CD14-positive monocyte (primary cell): ENCODE measurements at regions not wholly inside any gene's neighbourhood (a gene's known extent, or its start where the extent isn't known, plus 50 kb on each side); places are given as distances from the start of the nearest gene placed in this dataset.

Source experiments
- DNase-seq, 3 donors: peaks; one replicate each; pipeline ENCODE4 v3.0.0-alpha.2; 2011 to 2022
- H2AFZ ChIP-seq: 2 replicates; pipeline ENCODE4 v1.6.0; 2012; ENCODE audit warnings: mild to moderate bottlenecking, low read depth, low read length, inconsistent platforms; ENCODE audit not compliant: insufficient read depth, poor library complexity, severe bottlenecking
- H3K27ac ChIP-seq, 2 donors: 1 replicate in 1 of 2; 2 replicates in 1 of 2; pipeline ENCODE4 v1.5.1; 2012 to 2013; ENCODE audit warnings: low read length in 2 of 2, control low read depth in 1 of 2, inconsistent platforms in 1 of 2, low read depth in 1 of 2, mild to moderate bottlenecking in 1 of 2
- H3K27me3 ChIP-seq, 2 donors: one replicate each; pipeline versions ENCODE4 v1.6.0 to v1.6.1; 2011 to 2013; ENCODE audit warnings: low read length in 2 of 2; ENCODE audit not compliant: control insufficient read depth in 2 of 2, insufficient read depth in 2 of 2
- H3K36me3 ChIP-seq, 2 donors: replicated peaks in 1 of 2; 1 replicate in 1 of 2; 2 replicates in 1 of 2; pipeline versions ENCODE4 v1.5.1 to v1.6.1; 2012 to 2013; ENCODE audit warnings: low read length in 2 of 2, control low read depth in 1 of 2, inconsistent platforms in 1 of 2, mild to moderate bottlenecking in 1 of 2; ENCODE audit not compliant: insufficient read depth in 2 of 2, control insufficient read depth in 1 of 2
- H3K4me1 ChIP-seq, 2 donors: 1 replicate in 1 of 2; 2 replicates in 1 of 2; pipeline versions ENCODE4 v1.5.1 to v1.6.1; 2012 to 2013; ENCODE audit warnings: low read length in 2 of 2, control low read depth in 1 of 2, inconsistent platforms in 1 of 2, mild to moderate bottlenecking in 1 of 2, moderate library complexity in 1 of 2; ENCODE audit not compliant: insufficient read depth in 2 of 2, control insufficient read depth in 1 of 2
- H3K4me2 ChIP-seq: replicated peaks from 2 replicates; pipeline ENCODE3; 2012; ENCODE audit warnings: low read length, moderate library complexity, mild to moderate bottlenecking; ENCODE audit not compliant: poor library complexity, severe bottlenecking; ENCODE audit errors: extremely low read depth
- H3K4me3 ChIP-seq, 3 experiments: fragments of 200-600 bp in 1 of 3; sonication (generic) in 1 of 3; replicated peaks in 1 of 3; 1 replicate in 2 of 3; 2 replicates in 1 of 3; pipeline ENCODE4 v1.5.1; 2011 to 2013; ENCODE audit warnings: low read length in 3 of 3, mild to moderate bottlenecking in 3 of 3, control low read depth in 2 of 3, low read depth in 2 of 3, inconsistent platforms in 1 of 3, moderate library complexity in 1 of 3
- H3K79me2 ChIP-seq: 2 replicates; pipeline ENCODE4 v1.6.0; 2012; ENCODE audit warnings: mild to moderate bottlenecking, control low read depth, inconsistent platforms, low read length, moderate library complexity; ENCODE audit not compliant: insufficient read depth
- H3K9ac ChIP-seq: 2 replicates; pipeline ENCODE4 v1.6.0; 2017; ENCODE audit warnings: low read length, mild to moderate bottlenecking; ENCODE audit not compliant: insufficient read depth, poor library complexity, severe bottlenecking
- H3K9me3 ChIP-seq, 2 donors: replicated peaks in 1 of 2; 1 replicate in 1 of 2; 2 replicates in 1 of 2; pipeline versions ENCODE4 v1.5.1 to v1.6.1; 2012 to 2013; ENCODE audit warnings: low read length in 2 of 2, control low read depth in 1 of 2; ENCODE audit not compliant: control insufficient read depth in 1 of 2, insufficient read depth in 1 of 2
- H4K20me1 ChIP-seq: 2 replicates; pipeline ENCODE4 v1.6.0; 2012; ENCODE audit warnings: mild to moderate bottlenecking, low read length, control low read depth, moderate library complexity; ENCODE audit not compliant: insufficient read depth
- H3K27ac Mint-ChIP-seq, 7 donors: one replicate each; pipeline ENCODE4 v1.8.0; 2020; ENCODE audit warnings: mild to moderate bottlenecking in 7 of 7, mixed read lengths in 7 of 7, moderate library complexity in 6 of 7, inconsistent platforms in 2 of 7
- H3K27me3 Mint-ChIP-seq, 3 donors: one replicate each; pipeline ENCODE4 v1.8.0; 2021 to 2022; ENCODE audit warnings: low read depth in 3 of 3, mild to moderate bottlenecking in 3 of 3, mixed read lengths in 3 of 3, moderate library complexity in 3 of 3, inconsistent platforms in 1 of 3
- H3K36me3 Mint-ChIP-seq, 2 donors: one replicate each; pipeline ENCODE4 v1.8.0; 2020; ENCODE audit warnings: mixed read lengths in 2 of 2, inconsistent platforms in 1 of 2, mild to moderate bottlenecking in 1 of 2
- H3K4me1 Mint-ChIP-seq: one replicate; pipeline ENCODE4 v1.8.0; 2020; ENCODE audit warnings: mild to moderate bottlenecking, mixed read lengths
- H3K4me3 Mint-ChIP-seq, 2 donors: one replicate each; pipeline ENCODE4 v1.8.0; 2020; ENCODE audit warnings: mild to moderate bottlenecking in 2 of 2, mixed read lengths in 2 of 2, moderate library complexity in 1 of 2
- H3K9me3 Mint-ChIP-seq, 7 donors: one replicate each; pipeline ENCODE4 v1.8.0; 2020 to 2022; ENCODE audit warnings: mixed read lengths in 7 of 7, mild to moderate bottlenecking in 6 of 7, moderate library complexity in 6 of 7, inconsistent platforms in 2 of 7
- WGBS: methylation state at CpG from one replicate; pipeline ENCODE4 v1.1.5; 2013; ENCODE audit warnings: missing lambda C conversion rate; ENCODE audit not compliant: insufficient coverage; 5-methylcytosine and 5-hydroxymethylcytosine counted together
- intact Hi-C, 2 donors: fragments of 100-400 bp; cut with micrococcal nuclease; formaldehyde crosslinking; loops; one replicate each; pipeline versions ENCODE4 v1.15.0 to v1.15.1; 2023
- TF ChIP-seq, protein P1 (sequence below): fragments of 200-600 bp; IDR thresholded peaks from one replicate; pipeline ENCODE4 v1.8.0; 2022; ENCODE audit warnings: antibody characterized with exemption, mild to moderate bottlenecking

DNA sequence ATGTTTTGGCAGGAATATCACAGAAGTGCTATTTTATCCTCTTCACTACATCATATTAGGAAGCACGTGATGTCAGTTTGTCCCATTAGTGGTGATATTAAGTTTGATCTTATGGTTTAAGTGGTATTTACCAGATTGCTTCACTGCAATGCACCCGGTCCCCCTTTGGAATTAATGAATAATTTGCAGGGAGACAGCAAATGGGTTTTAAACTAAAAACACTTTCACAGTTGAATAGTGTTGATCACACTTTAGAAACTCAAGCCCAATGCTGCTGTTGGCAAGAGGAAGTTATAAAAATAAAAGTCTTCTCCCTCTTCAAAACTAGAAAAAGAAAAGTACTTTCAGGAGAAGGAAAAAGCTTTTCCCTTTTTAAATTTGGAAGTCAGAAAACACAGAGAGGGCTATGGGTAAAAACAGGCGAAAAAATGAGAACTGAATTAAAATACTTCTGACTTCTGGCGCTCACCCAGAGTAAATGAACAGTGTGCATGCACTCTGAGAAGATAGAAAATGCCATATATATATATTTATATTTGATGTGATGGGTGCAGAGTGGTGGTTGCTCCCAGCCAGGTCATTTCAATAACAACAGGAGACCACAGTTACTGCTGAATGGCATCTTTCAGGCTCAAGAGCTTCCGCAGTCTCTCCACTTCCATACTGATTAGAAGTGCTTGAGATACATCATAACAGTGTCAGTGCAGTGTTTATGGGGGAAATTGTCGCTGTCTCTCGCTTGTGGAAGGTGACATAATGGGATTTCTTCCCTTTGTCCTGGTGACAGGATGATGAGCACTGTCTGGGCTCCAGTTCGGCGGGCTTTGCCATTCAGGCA is 278.0 kb downstream of the ZSWIM6 start:
- Mint-ChIP-seq H3K9me3 (peaks cover 0 to 3% (median 0%) of the 10 kb centered on the region in 7 donors), H3K27ac (peak overlapping the region in 1 of 7 donors; percentile 73), H3K27me3 (peaks cover 0 to 4% (median 2%) of the 10 kb centered on the region in 3 donors), H3K4me1 (peaks cover 2% of the 10 kb centered on the region), H3K36me3 (no peaks in the 10 kb centered on the region), H3K4me3 (no peak overlapping the region)
- H3K27me3 ChIP-seq, result no peaks in the 10 kb centered on the region
- H3K4me3 ChIP-seq, result no peak overlapping the region
- 100% methylated on average over 4 of the region's 9 CpGs for WGBS
- intact Hi-C loops, result no loop called here
- H3K9me3 ChIP-seq, result no peaks in the 10 kb centered on the region
- H3K79me2 ChIP-seq, result no peaks in the 10 kb centered on the region
- H4K20me1 ChIP-seq, result no peaks in the 10 kb centered on the region
- no peak for DNase-seq
- no peak overlapping the region for H3K9ac ChIP-seq
- H3K27ac ChIP-seq, result no peak overlapping the region
- no peak overlapping the region for H2AFZ ChIP-seq
- no peaks in the 10 kb centered on the region for H3K4me1 ChIP-seq
- TF ChIP-seq, protein P1, sequence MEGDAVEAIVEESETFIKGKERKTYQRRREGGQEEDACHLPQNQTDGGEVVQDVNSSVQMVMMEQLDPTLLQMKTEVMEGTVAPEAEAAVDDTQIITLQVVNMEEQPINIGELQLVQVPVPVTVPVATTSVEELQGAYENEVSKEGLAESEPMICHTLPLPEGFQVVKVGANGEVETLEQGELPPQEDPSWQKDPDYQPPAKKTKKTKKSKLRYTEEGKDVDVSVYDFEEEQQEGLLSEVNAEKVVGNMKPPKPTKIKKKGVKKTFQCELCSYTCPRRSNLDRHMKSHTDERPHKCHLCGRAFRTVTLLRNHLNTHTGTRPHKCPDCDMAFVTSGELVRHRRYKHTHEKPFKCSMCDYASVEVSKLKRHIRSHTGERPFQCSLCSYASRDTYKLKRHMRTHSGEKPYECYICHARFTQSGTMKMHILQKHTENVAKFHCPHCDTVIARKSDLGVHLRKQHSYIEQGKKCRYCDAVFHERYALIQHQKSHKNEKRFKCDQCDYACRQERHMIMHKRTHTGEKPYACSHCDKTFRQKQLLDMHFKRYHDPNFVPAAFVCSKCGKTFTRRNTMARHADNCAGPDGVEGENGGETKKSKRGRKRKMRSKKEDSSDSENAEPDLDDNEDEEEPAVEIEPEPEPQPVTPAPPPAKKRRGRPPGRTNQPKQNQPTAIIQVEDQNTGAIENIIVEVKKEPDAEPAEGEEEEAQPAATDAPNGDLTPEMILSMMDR, result no peak
- H3K4me2 ChIP-seq, result no peak overlapping the region
- no peaks in the 10 kb centered on the region for H3K36me3 ChIP-seq

DNA sequence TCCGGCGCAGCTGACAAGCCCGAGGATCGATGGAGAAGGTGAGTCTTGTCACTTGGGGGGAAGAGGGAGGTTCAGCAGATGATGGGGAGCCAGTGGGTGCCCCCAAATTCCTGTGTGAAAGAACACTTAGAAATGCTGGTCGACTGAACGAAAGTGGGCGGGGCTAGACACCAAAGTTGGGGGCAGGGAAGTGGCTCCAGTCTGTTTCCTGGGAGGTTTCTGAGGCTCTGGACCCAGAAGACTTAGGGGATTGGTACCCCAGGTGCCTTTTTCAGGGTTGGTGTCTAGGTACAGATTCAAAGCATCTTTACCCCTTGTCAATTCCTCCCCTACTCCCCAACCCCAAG is 278.6 kb downstream of the ZSWIM6 start:
- Mint-ChIP-seq H3K4me3 (no peak overlapping the region), H3K27ac (peak overlapping the region in 1 of 7 donors; percentile 73), H3K9me3 (peaks cover 0 to 3% (median 0%) of the 10 kb centered on the region in 7 donors), H3K36me3 (no peaks in the 10 kb centered on the region), H3K27me3 (peaks cover 0 to 4% (median 2%) of the 10 kb centered on the region in 3 donors), H3K4me1 (no peaks in the 10 kb centered on the region)
- no peak overlapping the region for H3K9ac ChIP-seq
- H4K20me1 ChIP-seq, result no peaks in the 10 kb centered on the region
- no peaks in the 10 kb centered on the region for H3K79me2 ChIP-seq
- no peaks in the 10 kb centered on the region for H3K9me3 ChIP-seq
- H2AFZ ChIP-seq, result no peak overlapping the region
- TF ChIP-seq, protein P1, result no peak
- no peaks in the 10 kb centered on the region for H3K27me3 ChIP-seq
- no peaks in the 10 kb centered on the region for H3K4me1 ChIP-seq
- 95% methylated on average over 7 of the region's 7 CpGs for WGBS
- H3K27ac ChIP-seq, result no peak overlapping the region
- no peaks in the 10 kb centered on the region for H3K36me3 ChIP-seq
- no peak overlapping the region for H3K4me3 ChIP-seq
- no peak for DNase-seq
- no peak overlapping the region for H3K4me2 ChIP-seq
- intact Hi-C loops, result no loop called here
